HG02840 (cell line): ENCODE measurements at regions not wholly inside any gene's neighbourhood (a gene's known extent, or its start where the extent isn't known, plus 50 kb on each side); places are given as distances from the start of the nearest gene placed in this dataset.

Experiments used
- ATAC-seq: cut with Tn5 transposase; IDR thresholded peaks from one replicate; pipeline ENCODE4 v1.9.1; 2021; ENCODE audit warnings: mild to moderate bottlenecking, moderate library complexity, moderate number of reproducible peaks; ENCODE audit not compliant: unreplicated experiment, low FRiP score

DNA sequence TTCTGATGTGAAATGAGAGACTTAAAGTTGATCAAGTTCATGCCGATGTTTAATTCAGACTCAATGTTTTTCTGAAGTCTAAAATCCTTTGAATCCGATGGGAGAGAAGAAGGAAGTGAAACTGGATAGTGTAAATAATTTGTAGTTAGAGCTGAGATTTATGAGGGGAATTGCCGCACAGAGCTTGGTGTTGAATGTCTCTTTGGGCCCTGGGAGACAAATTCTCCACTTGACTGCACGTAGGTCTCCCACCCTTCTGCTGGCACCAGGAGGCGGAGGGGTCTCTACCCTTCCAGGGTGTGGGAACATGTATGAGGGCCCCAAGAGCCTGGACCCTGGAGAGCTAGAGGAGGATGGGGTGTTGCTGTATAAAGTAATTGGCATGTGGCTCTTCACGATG, 140.8 kb upstream of the SERP2 start:
- ATAC-seq = no peak

DNA sequence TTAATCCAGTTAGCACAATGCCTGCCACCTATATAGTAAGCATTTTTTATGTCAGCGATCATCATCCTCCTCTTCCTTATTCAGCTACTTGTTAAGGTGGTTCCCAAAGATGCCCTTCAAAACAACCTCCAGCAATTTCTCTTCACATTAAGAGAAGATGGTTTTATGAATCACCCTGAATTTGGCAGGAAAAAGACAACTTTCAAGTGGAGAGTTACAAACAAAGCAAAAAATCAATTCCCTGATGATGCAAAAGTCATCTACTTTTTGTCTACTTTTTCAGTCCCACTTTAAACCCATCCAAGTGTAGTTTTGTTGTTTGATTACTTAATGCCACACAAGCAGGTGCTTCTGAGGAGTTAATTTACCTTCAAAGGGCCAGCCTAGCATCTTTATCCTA, 139.1 kb upstream of the SERP2 start:
- no peak for ATAC-seq

DNA sequence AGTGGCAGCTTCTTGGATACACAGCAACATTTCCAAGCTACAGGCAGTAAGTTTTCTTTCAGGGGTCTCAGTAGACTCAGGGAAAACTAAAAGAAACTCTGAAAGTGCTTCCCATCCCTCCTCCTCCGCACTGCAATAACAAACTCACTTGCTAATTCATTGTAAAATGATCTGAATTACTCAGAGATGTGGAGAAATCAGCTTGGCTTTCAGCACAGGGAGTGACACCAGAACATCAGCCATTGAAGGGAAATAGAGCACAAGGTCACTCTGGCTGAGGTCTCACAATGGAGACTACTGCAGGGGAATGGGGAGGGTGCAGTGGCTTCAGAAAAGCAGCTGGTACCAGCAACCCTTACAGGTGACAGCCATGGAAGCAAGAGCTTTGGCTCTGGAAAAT, 137.3 kb upstream of the SERP2 start:
- ATAC-seq = no peak

DNA sequence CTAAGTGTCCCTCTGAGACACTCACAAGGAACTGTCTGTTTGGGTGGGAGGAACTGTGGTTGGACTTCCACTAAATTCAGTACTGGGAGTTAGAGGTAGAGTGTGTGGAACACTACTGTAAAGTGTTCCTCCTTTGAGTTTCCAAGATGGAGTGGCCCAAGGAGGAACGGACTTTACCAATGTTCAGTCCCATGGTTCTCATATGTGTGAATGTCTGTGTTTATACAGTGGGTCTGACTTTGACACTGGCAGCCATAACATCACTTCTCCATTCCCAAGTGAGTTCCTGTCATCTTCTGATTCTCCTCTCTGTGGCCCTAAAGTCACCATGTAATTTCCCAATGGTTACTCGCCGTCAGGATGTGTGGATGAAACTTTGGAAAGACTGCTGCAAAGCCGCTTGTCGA, 136.8 kb upstream of the SERP2 start:
- no peak for ATAC-seq

DNA sequence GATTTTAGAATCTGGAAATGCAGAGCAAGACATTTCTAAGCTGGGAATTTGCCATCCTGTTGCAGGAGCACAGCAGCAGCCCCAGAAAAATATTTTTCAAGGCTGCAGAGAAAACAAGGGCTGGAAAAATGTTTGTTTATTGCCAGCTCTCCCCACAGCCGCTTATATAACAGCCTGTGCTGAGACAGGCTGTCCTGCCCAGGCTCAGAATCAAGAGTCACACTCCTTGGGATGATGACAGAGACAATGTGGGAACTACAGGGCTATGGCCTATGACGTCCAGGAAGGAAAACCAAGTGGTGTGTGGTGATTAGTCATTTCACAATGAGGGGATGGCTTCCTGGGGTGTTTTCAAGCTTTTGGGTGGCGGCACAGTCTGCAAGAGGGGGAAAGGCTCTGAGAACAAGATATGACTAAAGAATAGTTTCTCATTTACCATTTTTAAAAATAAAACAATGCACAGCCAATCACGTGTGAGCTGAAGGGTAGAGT, 136.3 kb upstream of the SERP2 start:
- ATAC-seq = peak; percentile 78

DNA sequence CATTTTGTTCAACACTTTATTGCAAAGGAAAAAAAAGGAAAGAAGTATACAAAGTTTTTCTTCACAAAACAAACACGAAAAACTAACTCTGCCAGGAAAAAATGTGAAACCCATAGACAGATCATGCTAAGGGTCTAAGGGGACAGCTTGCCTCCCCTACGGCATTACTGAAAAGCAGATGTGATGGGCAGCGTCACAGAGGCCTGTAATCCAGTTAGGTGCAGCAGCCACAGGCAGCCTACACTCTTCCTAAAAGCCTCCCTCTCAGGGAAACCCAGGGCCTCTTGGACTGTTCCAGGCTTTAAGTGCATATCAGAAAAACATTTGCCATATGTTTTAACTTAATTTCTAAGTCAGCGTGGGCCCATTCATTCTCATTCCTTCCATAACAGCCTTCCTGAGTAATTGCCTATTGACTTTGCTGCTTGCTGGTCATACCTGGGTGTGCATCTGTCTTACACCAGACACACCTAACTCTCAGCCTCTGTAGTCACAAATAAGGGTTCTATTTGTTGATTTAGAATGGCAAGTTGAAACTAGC, 135.7 kb upstream of the SERP2 start:
- no peak for ATAC-seq

DNA sequence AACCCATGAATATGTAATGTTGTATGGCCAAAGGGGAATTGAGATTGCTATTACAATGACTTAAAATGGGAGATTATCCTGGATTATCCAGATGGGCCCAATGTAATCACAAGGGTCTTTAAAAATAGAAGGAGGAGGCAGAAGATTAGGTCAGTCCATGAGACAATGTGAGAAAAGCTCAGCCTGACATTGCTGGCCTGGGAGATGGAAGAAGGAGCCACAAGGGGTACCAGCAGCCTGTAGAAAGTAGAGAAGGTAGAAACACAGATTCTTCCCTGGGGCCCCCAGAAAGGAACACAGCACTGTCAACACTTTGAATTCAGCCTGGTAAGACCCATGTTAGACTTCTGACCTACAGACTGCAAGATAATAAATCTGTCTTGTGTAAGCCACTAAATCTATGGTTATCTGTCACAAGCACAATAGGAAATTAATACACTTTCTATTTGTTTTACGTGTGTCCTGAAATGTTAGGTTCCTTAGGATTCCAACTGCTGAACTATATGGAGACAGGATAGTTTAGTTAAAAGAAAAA, 132.9 kb upstream of the SERP2 start:
- no peak for ATAC-seq

DNA sequence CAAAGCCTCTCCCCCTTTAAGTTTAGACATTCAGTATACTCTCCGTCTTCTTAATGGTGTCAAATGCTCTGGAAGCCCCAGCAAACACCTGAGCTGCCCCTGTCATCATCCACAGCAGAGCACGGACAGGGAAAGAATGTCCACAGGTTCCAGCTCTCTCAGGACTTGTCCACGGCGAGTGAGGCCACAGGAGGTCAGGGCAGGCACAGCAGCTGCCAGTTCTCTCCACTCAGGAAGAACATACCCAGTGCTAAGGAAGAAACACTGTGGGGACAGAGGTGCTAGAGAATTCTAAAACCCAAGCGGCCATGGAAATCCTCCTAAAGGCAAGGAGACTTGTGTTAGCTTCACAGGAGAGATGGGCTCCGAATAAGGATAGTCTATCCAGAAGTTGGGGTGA, 132.0 kb upstream of the SERP2 start:
- no peak for ATAC-seq

DNA sequence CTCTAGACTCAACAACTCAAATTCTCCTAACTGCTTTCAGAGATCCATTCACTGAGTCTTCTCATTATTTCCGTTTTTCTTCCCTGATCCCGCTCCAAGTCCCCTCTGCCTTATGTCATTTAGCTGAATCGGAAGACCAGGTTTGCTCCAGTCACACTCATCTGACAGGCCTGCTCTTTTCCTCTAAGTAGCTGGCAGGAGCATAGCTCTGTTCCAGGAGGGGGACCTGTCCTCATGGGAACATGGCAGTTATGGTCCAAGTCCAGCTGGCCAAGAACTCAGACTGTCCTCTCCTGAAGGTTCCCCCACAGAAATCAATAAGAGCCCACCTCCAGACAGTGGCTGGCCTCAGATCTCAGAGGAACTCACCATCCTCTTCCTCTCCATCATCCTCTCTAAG, 130.9 kb upstream of the SERP2 start:
- ATAC-seq = no peak

DNA sequence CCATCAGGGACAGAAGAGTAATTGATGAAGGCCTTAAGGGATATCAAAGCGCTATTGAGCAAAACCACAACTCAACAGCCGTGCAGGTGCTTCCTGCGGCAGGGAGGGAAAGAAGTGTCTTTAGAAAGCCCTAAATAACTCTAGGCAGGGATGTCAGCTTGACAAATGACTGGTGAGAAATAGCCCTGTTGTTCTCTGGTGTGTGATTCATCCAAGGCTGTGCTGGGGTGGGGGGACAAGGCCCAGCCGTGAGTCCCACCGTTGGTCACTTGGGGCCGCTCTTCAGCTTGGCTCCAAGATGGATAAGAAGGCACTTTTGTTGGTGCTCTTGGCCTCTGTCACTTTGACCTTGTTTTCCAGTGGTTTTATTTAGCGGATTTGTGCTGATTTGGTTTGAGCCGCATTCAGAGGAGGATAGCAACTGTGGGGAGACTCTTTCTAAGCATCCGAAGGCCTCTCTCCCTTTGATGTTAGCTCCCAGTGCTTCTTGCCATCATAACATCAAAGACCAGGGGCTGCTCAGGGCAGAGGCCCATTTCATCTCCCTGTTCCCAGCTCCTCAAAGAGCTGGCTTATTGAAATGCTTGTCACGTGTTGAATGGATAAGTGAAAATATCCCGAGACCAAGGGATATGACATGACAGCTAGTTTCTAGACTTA, 130.3 kb upstream of the SERP2 start:
- ATAC-seq = no peak

DNA sequence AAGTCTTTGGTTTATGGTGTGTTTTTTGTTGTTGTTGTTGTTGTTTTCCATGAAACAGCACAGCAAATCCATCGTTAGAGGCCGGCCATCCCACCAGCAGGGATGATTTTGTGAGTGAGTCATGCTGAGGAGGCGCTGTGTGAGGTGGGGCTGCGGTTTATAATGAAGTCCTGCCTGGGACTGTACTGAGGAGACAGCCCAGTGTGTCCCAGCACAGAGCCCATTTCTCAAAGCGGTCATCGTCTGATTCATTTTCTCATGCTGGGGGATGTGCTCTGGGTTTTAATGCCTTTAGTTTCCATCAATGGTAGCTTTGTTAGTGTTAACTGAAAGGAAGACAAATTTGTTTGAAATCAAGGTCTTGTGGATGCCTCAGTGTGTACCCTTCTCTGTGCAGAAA, 129.3 kb upstream of the SERP2 start:
- ATAC-seq = no peak

DNA sequence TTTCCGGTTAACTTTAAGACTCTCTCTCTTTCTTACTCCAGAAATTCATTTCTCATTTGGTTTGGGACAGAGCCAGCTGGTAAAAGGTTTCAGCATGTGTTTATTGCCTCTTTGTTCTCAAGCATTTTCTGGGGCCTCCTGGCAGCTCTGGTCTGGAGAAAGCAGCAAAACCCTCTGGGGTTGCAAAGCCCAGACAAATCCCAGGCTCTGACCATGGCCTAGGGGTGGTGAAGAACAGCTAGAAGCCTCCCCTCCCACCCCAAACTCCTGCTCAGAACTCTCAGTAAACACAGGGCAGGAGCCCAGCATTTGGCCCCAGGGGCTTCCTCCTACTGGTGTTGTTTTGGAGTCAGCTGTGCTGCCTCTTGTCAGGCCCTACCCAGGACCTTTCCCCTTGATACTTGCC, 124.2 kb upstream of the SERP2 start:
- no peak for ATAC-seq

DNA sequence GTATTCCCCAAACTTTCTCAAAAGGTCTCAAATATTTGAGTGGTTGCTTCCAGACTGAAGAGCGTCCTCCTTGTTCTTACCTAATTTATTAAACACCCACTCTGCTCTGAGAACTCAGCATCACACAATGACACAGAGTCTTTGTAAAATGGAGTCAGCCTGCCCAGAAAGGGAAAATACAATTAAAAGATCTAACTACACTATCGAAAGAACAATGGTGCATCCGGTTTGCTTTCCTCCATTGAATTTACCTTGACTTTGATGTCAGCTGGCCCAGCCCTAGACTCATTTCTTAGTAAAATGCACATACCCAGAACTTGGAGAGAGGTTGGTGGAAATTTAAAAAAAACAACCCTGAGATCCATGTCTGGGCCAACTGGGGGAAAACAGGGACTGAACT, 120.7 kb upstream of the SERP2 start:
- ATAC-seq = no peak

DNA sequence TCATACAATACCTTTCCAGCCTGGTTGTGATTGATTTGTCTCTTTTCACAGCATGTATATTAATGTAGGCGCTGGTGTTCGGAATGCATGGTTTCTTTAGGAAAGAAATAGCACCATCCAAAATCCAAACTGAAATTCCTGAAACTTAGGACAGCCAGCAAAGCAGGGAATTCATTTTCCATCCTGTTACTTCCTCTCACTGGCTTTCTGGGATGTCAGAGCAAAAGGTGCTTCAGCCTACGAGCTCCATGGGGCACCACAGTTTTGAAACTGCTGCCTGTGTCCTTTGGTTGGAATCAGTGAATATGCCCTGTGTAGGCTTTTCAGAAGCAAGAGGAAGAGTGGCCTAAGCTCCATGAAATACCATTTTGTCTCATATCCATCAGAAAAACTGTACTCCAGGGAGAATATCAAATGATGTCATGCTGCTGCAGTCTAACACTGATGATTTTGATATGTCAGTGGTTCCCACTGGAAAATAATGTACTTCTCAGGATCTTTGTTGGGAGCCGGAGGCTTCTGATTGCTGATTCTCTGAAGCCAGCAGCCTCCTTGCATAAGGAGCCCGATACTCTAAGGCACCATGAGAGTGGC, 117.8 kb upstream of the SERP2 start:
- no peak for ATAC-seq

DNA sequence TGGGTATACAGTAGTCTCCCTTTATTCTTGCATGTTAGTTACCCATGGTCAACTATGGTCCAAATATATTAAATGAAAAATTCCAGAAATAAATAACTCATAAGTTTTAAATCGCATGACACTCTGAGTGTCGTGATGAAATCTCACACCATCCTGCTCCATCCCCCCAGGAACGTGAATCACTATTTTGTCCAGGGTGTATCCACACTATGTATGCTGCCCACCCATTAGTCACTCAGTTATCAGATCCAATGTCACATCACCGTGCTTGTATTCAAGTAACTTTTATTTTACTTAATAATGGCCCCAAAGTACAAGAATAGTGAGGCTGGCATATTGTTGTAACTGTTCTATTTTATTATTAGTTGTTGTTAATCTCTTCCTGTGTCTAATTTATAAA, 115.8 kb upstream of the SERP2 start:
- ATAC-seq = no peak

DNA sequence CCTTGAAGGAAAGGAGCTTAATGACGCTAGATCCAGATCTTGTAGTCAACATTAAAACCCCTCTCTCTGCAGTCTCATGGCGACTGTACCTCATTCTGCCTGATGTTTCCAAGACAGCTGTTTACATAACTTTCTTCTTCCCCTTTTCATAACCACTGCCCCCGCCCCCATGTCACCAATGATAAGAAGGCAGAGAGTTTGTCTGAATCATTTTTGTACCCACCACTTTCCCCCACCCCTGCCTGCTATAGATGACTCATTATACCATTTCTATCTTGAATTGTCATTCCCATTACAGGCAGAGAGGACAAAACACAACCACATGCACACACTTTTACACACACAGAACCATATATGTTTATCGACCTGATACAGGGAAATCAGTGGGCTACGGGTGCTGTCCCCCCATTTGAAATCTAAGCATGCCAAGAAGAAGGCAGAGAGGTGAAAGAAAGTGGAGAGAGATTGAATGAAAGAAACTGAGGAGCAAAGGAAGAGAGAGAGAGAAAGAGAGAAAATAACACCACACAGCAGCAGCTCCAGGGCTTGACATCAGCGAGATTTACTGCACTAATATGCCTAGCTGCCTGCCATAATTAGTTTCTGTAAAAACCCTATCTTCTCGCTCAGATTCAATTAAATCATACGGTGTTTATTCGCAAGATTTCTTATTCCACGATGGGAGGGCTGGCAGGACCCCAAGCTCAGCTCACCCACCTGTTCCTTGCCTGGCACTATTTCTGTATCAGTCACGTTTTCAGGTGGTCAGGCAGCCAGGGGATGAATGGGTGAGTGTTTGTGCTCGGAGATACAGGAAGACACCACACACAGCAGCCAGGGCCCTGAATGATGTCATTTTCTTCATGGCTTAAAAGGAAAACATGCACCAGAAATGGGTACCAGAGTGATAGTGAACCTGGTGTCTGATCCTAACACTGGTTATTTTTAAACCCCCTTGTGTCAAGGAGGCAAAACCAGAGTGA, 114.3 kb upstream of the SERP2 start:
- no peak for ATAC-seq

DNA sequence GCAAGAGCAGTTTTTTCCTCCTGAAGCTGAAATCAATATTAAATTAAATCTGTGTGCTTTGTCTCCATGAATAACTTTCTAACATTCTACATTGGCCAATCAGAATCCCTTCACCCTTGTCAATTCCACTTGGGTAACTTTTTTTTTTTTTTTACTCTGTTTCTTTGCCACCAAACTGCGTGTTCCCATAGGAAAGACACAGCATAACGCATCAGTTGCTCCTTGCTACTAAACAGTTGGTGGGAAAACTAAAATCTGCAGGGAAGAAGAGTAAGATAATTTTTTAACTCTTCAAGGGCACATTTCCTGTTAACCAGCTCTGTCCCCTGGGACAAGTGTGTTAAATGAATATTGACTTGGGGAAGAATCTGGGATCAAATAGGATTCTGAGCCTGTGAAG, 113.3 kb upstream of the SERP2 start:
- no peak for ATAC-seq

DNA sequence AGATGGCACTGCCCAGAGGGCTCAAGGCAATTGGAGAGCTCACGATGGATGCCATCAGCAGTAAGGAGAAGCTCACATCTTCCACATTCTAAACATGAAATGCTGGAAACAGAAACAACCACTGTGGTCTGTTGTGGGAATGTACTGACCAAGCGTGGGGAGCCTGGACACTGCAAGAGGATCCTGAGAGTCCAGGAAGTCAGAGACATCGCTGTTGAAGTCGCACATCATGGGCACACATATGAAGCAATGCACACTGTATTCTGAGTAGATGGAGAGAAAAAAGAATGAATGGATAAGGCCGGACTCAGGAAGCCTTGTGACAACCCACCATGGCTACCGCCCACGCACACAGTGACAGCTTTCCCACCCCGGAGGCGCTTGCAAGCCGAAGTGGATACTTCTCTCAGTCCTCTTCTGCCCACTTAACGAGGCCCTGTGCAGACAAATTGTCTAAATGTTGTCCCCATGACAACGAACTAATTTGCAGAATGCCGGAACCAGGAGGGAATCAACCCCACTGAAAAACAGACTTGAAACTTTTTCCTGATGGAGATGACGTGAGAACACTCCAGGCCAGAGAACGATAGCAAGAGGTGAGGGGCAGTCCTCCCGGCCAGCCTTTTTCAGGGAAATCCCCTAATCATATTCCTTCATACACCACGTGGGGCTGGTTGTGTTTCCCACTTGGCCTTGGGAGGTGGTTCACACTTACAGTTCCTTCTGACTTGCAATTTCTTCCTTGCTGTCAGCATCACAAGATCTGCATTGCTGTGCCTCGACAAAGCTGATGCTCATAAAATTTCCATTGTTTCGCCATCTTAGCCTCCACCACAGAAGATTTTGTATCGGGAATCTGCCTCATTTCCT, 109.6 kb upstream of the SERP2 start:
- ATAC-seq = no peak

DNA sequence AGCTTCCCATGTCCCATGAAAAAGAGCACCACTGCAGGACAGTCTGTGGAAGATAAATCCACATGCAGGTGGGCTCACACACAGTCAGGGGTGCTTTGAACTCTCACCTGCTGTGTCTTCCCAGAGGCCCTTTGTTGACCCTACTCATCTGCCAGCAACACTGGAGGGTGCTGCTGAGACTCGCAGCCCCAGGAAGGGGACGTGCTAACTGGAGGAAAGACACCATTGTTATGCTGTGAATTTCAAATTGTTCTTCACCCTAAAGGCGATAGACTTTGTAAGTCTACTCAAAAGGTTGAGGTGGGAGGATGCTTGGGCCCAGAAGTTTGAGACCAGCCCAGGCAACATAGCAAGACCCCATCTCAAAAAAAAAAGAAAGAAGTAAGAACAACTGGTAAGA, 107.3 kb upstream of the SERP2 start:
- no peak for ATAC-seq

DNA sequence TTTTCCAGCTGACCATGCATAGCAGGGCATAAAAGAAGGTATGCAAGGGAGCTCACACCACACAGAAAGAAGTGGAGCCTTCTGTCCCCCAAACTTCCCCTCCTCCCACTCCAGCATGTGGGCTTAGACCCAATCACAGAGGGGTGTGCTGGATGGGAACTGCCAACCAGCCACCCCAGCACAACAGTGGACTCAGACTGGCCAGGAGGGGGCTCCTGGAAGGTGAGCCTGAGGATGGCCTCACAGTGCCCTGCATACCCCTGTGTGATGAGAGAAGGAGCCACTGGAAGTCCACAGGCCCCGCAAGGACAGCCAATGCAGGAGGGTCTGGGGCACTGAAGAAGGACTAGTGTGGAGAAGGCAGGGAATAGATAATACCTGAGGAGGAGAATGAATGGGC, 106.9 kb upstream of the SERP2 start:
- no peak for ATAC-seq
